SJSA1 (cell line): ENCODE measurements at regions not wholly inside any gene's neighbourhood (a gene's known extent, or its start where the extent isn't known, plus 50 kb on each side); places are given as distances from the start of the nearest gene placed in this dataset.
A peak's percentile ranks its signal among the peaks of the same experiment; 100 is the strongest.

Experiments used
- DNase-seq, 2 experiments: peaks; one replicate each; pipeline ENCODE4 v3.0.0-alpha.2; 2015 to 2020; ENCODE audit warnings: low spot score in 2 of 2, low read depth in 1 of 2
- H3K27ac ChIP-seq: fragments of 250-450 bp; sonication (Bioruptor Pico); 2 replicates; pipeline ENCODE4 v1.5.1; 2020; ENCODE audit warnings: mild to moderate bottlenecking, moderate library complexity
- H3K27me3 ChIP-seq: fragments of 250-450 bp; sonication (Bioruptor Pico); replicated peaks from 2 replicates; pipeline ENCODE4 v1.5.1; 2020; ENCODE audit warnings: mild to moderate bottlenecking, moderate library complexity
- H3K36me3 ChIP-seq: fragments of 250-450 bp; sonication (Bioruptor Pico); 2 replicates; pipeline ENCODE4 v1.5.1; 2020; ENCODE audit warnings: mild to moderate bottlenecking
- H3K4me1 ChIP-seq: fragments of 250-450 bp; sonication (Bioruptor Pico); replicated peaks from 2 replicates; pipeline ENCODE4 v1.6.1; 2021; ENCODE audit warnings: mild to moderate bottlenecking
- H3K4me3 ChIP-seq: fragments of 250-450 bp; sonication (Bioruptor Pico); 2 replicates; pipeline ENCODE4 v1.5.1; 2020; ENCODE audit warnings: mild to moderate bottlenecking
- H3K9me3 ChIP-seq: fragments of 250-450 bp; sonication (Bioruptor Pico); replicated peaks from 2 replicates; pipeline ENCODE4 v1.5.1; 2020; ENCODE audit warnings: mild to moderate bottlenecking

GRCh38 chr12:60240891-60241290 lies 645.1 kb downstream of the SLC16A7 start:
- H3K9me3 ChIP-seq: no peaks in the 10 kb centered on the region
- peaks cover 9% of the 10 kb centered on the region for H3K27me3 ChIP-seq
- H3K4me1 ChIP-seq: no peaks in the 10 kb centered on the region
- no peak overlapping the region for H3K27ac ChIP-seq
- H3K4me3 ChIP-seq: no peak overlapping the region
- no peak for DNase-seq
- H3K36me3 ChIP-seq: no peaks in the 10 kb centered on the region

GRCh38 chr12:60251091-60251490 lies 655.3 kb downstream of the SLC16A7 start:
- no peaks in the 10 kb centered on the region for H3K27me3 ChIP-seq
- DNase-seq: no peak
- H3K27ac ChIP-seq: no peak overlapping the region

GRCh38 chr12:60252359-60253096 lies 656.7 kb downstream of the SLC16A7 start:
- no peaks in the 10 kb centered on the region for H3K9me3 ChIP-seq
- H3K4me3 ChIP-seq: no peak overlapping the region
- no peaks in the 10 kb centered on the region for H3K27me3 ChIP-seq
- DNase-seq: no peak
- no peaks in the 10 kb centered on the region for H3K36me3 ChIP-seq
- H3K27ac ChIP-seq: no peak overlapping the region
- H3K4me1 ChIP-seq: peaks cover 8% of the 10 kb centered on the region

More at GRCh38 chr12:60251091-60251490, 655.3 kb downstream of the SLC16A7 start:
- H3K4me3 ChIP-seq: no peak overlapping the region
- H3K36me3 ChIP-seq: no peaks in the 10 kb centered on the region
- no peaks in the 10 kb centered on the region for H3K9me3 ChIP-seq
- H3K4me1 ChIP-seq: no peaks in the 10 kb centered on the region

- Histone ChIP-seq H3K27ac (no peak overlapping the region), H3K4me3 (no peak overlapping the region), H3K36me3 (no peaks in the 10 kb centered on the region), H3K9me3 (no peaks in the 10 kb centered on the region), H3K4me1 (peaks cover 10% of the 10 kb centered on the region), H3K27me3 (no peaks in the 10 kb centered on the region)
- no peak for DNase-seq
Observed at GRCh38 chr12:60255044-60255443, 659.2 kb downstream of the SLC16A7 start.

GRCh38 chr12:60257063-60257462 lies 661.2 kb downstream of the SLC16A7 start:
- DNase-seq: peak; percentile 47 to 52
- Histone ChIP-seq H3K27ac (no peak overlapping the region), H3K27me3 (no peaks in the 10 kb centered on the region), H3K4me1 (peaks cover 10% of the 10 kb centered on the region), H3K4me3 (no peak overlapping the region), H3K36me3 (no peaks in the 10 kb centered on the region), H3K9me3 (no peaks in the 10 kb centered on the region)

- no peaks in the 10 kb centered on the region for H3K36me3 ChIP-seq
- no peaks in the 10 kb centered on the region for H3K9me3 ChIP-seq
- H3K27me3 ChIP-seq: no peaks in the 10 kb centered on the region
- no peak for DNase-seq
- peaks cover 18% of the 10 kb centered on the region for H3K4me1 ChIP-seq
- H3K27ac ChIP-seq: no peak overlapping the region
- no peak overlapping the region for H3K4me3 ChIP-seq
Observed at GRCh38 chr12:60259225-60259624, 663.4 kb downstream of the SLC16A7 start.

- Histone ChIP-seq H3K9me3 (no peaks in the 10 kb centered on the region), H3K4me1 (peaks cover 28% of the 10 kb centered on the region), H3K27me3 (no peaks in the 10 kb centered on the region), H3K4me3 (no peak overlapping the region), H3K36me3 (no peaks in the 10 kb centered on the region), H3K27ac (no peak overlapping the region)
- DNase-seq: peak in 1 of 2 experiments; percentile 10
Observed at GRCh38 chr12:60262378-60262777, 666.5 kb downstream of the SLC16A7 start.

GRCh38 chr12:60263161-60263560 lies 667.3 kb downstream of the SLC16A7 start:
- Histone ChIP-seq H3K27me3 (no peaks in the 10 kb centered on the region), H3K4me1 (peaks cover 29% of the 10 kb centered on the region), H3K9me3 (no peaks in the 10 kb centered on the region), H3K36me3 (no peaks in the 10 kb centered on the region), H3K4me3 (no peak overlapping the region), H3K27ac (no peak overlapping the region)
- DNase-seq: peak in 1 of 2 experiments; percentile 71

- Histone ChIP-seq H3K9me3 (no peaks in the 10 kb centered on the region), H3K4me3 (no peak overlapping the region), H3K27ac (no peak overlapping the region), H3K4me1 (peaks cover 29% of the 10 kb centered on the region), H3K36me3 (no peaks in the 10 kb centered on the region), H3K27me3 (no peaks in the 10 kb centered on the region)
- no peak for DNase-seq
Observed at GRCh38 chr12:60263836-60264493, 668.1 kb downstream of the SLC16A7 start.

GRCh38 chr12:60265741-60266140 lies 669.9 kb downstream of the SLC16A7 start:
- DNase-seq: no peak
- Histone ChIP-seq H3K36me3 (no peaks in the 10 kb centered on the region), H3K9me3 (no peaks in the 10 kb centered on the region), H3K4me3 (no peak overlapping the region), H3K27me3 (no peaks in the 10 kb centered on the region), H3K4me1 (peaks cover 31% of the 10 kb centered on the region), H3K27ac (0 out of 2 replicates have a peak overlapping the region, but pooled peaks have one; percentile 0)

GRCh38 chr12:60266381-60266852 lies 670.6 kb downstream of the SLC16A7 start:
- DNase-seq: peak in 1 of 2 experiments; percentile 75
- H3K36me3 ChIP-seq: no peaks in the 10 kb centered on the region
- H3K27me3 ChIP-seq: no peaks in the 10 kb centered on the region
- H3K9me3 ChIP-seq: no peaks in the 10 kb centered on the region
- peak overlapping the region; percentile 20 for H3K27ac ChIP-seq
- no peak overlapping the region for H3K4me3 ChIP-seq
- peaks cover 37% of the 10 kb centered on the region for H3K4me1 ChIP-seq

GRCh38 chr12:60269611-60270269 lies 673.9 kb downstream of the SLC16A7 start:
- Histone ChIP-seq H3K27me3 (no peaks in the 10 kb centered on the region), H3K4me1 (peaks cover 29% of the 10 kb centered on the region), H3K4me3 (no peak overlapping the region), H3K36me3 (no peaks in the 10 kb centered on the region), H3K9me3 (no peaks in the 10 kb centered on the region), H3K27ac (no peak overlapping the region)
- DNase-seq: no peak

GRCh38 chr12:60271816-60272215 lies 676.0 kb downstream of the SLC16A7 start:
- Histone ChIP-seq H3K27ac (no peak overlapping the region), H3K4me1 (peaks cover 17% of the 10 kb centered on the region), H3K27me3 (no peaks in the 10 kb centered on the region)

GRCh38 chr12:60278209-60278608 lies 682.4 kb downstream of the SLC16A7 start:
- DNase-seq: no peak
- Histone ChIP-seq H3K4me3 (no peak overlapping the region), H3K4me1 (peaks cover 18% of the 10 kb centered on the region), H3K36me3 (no peaks in the 10 kb centered on the region), H3K27ac (no peak overlapping the region), H3K27me3 (no peaks in the 10 kb centered on the region), H3K9me3 (no peaks in the 10 kb centered on the region)

More at GRCh38 chr12:60271816-60272215, 676.0 kb downstream of the SLC16A7 start:
- Histone ChIP-seq H3K9me3 (no peaks in the 10 kb centered on the region), H3K36me3 (no peaks in the 10 kb centered on the region), H3K4me3 (no peak overlapping the region)
- no peak for DNase-seq
